HEK293 (cell line): ENCODE measurements at regions not wholly inside any gene's neighbourhood (a gene's known extent, or its start where the extent isn't known, plus 50 kb on each side); places are given as distances from the start of the nearest gene placed in this dataset.

Experiments
- CTCF ChIA-PET: fragments of 350-600 bp; formaldehyde crosslinking; extraction: SDS; loops from one replicate; lab custom pipeline; 2021; ENCODE audit warnings: antibody characterized with exemption; lab: Yijun Ruan, JAX
- POLR2A ChIA-PET: fragments of 300-600 bp; formaldehyde crosslinking; extraction: SDS; loops from one replicate; lab custom pipeline; 2020; ENCODE audit warnings: antibody characterized with exemption, inconsistent platforms; lab: Yijun Ruan, JAX
- H3K27ac ChIP-seq: fragments of 200-500 bp; sonication (Bioruptor generic); 2 replicates; pipeline ENCODE4 v1.5.1; 2014; ENCODE audit warnings: low read depth, low read length, control low read depth, inconsistent platforms; ENCODE audit errors: extremely low read depth
- H3K36me3 ChIP-seq, 2 experiments: fragments of 200-500 bp in 1 of 2; sonication (Bioruptor generic) in 1 of 2; 1 replicate in 1 of 2; 2 replicates in 1 of 2; pipeline ENCODE4 v1.5.1; 2014 to 2017; ENCODE audit warnings: inconsistent platforms in 2 of 2, low read length in 2 of 2; ENCODE audit not compliant: control insufficient read depth in 2 of 2, insufficient read depth in 1 of 2
- H3K4me1 ChIP-seq: fragments of 200-500 bp; sonication (Bioruptor generic); 2 replicates; pipeline ENCODE4 v1.5.1; 2014; ENCODE audit warnings: mild to moderate bottlenecking, low read length, inconsistent platforms; ENCODE audit not compliant: control insufficient read depth, insufficient read depth
- H3K4me3 ChIP-seq: 2 replicates; pipeline ENCODE4 v1.5.1; 2011; ENCODE audit warnings: low read depth, mild to moderate bottlenecking, control low read depth, low read length, moderate library complexity
- H3K9me3 ChIP-seq: fragments of 200-500 bp; sonication (Bioruptor generic); 2 replicates; pipeline ENCODE4 v1.5.1; 2014; ENCODE audit warnings: low read depth, low read length, inconsistent platforms; ENCODE audit not compliant: control insufficient read depth, insufficient read depth
- HOXC10 ChIP-seq: sonication (generic); formaldehyde crosslinking; IDR thresholded peaks from 2 replicates; pipeline ENCODE4 v1.8.1; 2023; ENCODE audit warnings: mild to moderate bottlenecking, missing genetic modification reagents
- KLF7 ChIP-seq: fragments of 450-650 bp; formaldehyde crosslinking; IDR thresholded peaks from 2 replicates; pipeline ENCODE4 v1.5.1; 2016; ENCODE audit warnings: missing biosample characterization, missing genetic modification characterization, borderline replicate concordance
- OVOL3 ChIP-seq: fragments of 450-650 bp; formaldehyde crosslinking; IDR thresholded peaks from 2 replicates; pipeline ENCODE4 v1.5.1; 2016; ENCODE audit warnings: missing biosample characterization, missing genetic modification characterization
- SP7 ChIP-seq: fragments of 450-650 bp; formaldehyde crosslinking; IDR thresholded peaks from 2 replicates; pipeline ENCODE4 v1.5.1; 2016; ENCODE audit warnings: missing biosample characterization, missing genetic modification characterization
- ZNF133 ChIP-seq: fragments of 450-650 bp; formaldehyde crosslinking; IDR thresholded peaks from 2 replicates; pipeline ENCODE4 v1.5.1; 2016; ENCODE audit warnings: missing biosample characterization, missing genetic modification characterization
- ZNF324 ChIP-seq: fragments of 450-650 bp; formaldehyde crosslinking; IDR thresholded peaks from 2 replicates; pipeline ENCODE4 v1.5.1; 2016; ENCODE audit warnings: missing biosample characterization, missing genetic modification characterization
- ZNF341 ChIP-seq: fragments of 450-650 bp; formaldehyde crosslinking; IDR thresholded peaks from 2 replicates; pipeline ENCODE4; 2016; ENCODE audit warnings: low read depth, missing biosample characterization, missing genetic modification characterization
- ZNF514 ChIP-seq: fragments of 450-650 bp; formaldehyde crosslinking; IDR thresholded peaks from 2 replicates; pipeline ENCODE4 v1.5.1; 2016; ENCODE audit warnings: missing biosample characterization, missing genetic modification characterization
- ZNF600 ChIP-seq: fragments of 450-650 bp; formaldehyde crosslinking; IDR thresholded peaks from 2 replicates; pipeline ENCODE4 v1.5.1; 2016; ENCODE audit warnings: missing biosample characterization, missing genetic modification characterization
- ZNF623 ChIP-seq: fragments of 450-650 bp; formaldehyde crosslinking; IDR thresholded peaks from 2 replicates; pipeline ENCODE4 v1.5.1; 2016; ENCODE audit warnings: missing biosample characterization, missing genetic modification characterization
- ZNF785 ChIP-seq: fragments of 450-650 bp; formaldehyde crosslinking; IDR thresholded peaks from 2 replicates; pipeline ENCODE4 v1.5.1; 2016; ENCODE audit warnings: missing biosample characterization, missing genetic modification characterization
- ZNF843 ChIP-seq: fragments of 450-650 bp; formaldehyde crosslinking; IDR thresholded peaks from 2 replicates; pipeline ENCODE4 v1.5.1; 2016; ENCODE audit warnings: missing biosample characterization, missing genetic modification characterization
- ZXDB ChIP-seq: fragments of 450-650 bp; formaldehyde crosslinking; IDR thresholded peaks from 2 replicates; pipeline ENCODE4 v1.5.1; 2016; ENCODE audit warnings: missing biosample characterization, missing genetic modification characterization
- TF ChIP-seq, protein P1 (sequence below): fragments of 450-650 bp; formaldehyde crosslinking; IDR thresholded peaks from 2 replicates; pipeline ENCODE4 v1.5.1; 2016; ENCODE audit warnings: missing biosample characterization, missing genetic modification characterization
- TF ChIP-seq, protein P2 (sequence below): fragments of 450-650 bp; formaldehyde crosslinking; IDR thresholded peaks from 2 replicates; pipeline ENCODE4 v1.5.1; 2016; ENCODE audit warnings: missing biosample characterization, missing genetic modification characterization, borderline replicate concordance
- TF ChIP-seq, protein P3 (sequence below): fragments of 450-650 bp; formaldehyde crosslinking; IDR thresholded peaks from 2 replicates; pipeline ENCODE4 v1.5.1; 2016; ENCODE audit warnings: missing biosample characterization, missing genetic modification characterization
- TF ChIP-seq, protein P4 (sequence below): fragments of 450-650 bp; formaldehyde crosslinking; IDR thresholded peaks from 2 replicates; pipeline ENCODE4; 2016; ENCODE audit warnings: missing biosample characterization, missing genetic modification characterization

DNA sequence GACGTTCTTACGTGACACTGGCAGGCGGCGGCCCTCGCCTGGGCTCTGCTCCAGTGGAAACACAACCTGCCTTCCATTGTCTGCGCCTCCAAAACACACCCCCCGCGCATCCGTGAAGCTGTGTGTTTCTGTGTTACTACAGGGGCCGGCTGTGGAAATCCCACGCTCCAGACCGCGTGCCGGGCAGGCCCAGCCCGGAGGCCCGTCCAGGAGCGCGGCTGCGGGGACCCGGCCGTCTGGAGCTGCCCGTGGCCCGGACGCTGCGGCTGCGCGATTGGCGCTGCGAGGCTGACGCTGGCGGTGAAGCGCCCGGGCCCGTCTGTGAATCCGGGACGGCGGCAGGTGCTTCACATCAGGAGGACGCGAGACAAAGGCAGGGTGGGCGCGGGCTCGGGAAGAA is 670.3 kb upstream of the SALL3 start:
- POLR2A ChIA-PET, result no interaction called here

DNA sequence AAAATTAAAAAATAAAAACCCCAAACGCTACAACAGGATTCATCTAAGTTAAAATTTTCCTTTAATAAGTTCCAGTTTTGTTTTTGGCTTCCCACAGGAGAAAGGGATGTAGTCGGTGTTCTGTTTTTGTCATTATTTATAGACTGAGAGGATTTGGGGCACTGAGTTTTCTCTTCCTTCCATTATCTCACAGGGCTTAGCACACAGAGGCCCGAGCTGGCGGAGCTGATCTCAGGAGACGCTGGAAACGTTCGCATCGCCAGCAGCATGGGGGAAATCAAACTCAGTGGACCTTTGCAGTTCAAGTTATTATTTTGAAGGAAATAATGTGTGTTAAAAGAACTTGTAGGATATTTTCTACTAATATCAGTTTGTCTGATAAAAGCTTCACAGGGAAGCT is 669.7 kb upstream of the SALL3 start:
- ChIA-PET CTCF (interaction anchor here (0.7 kb wide), 1 partner anchor 537 kb away, joined by 3 read pairs; no protein-coding TSS in a partner anchor), POLR2A (no interaction called here)
- Histone ChIP-seq H3K9me3 (no peaks in the 10 kb centered on the region), H3K36me3 (no peaks in the 10 kb centered on the region), H3K4me1 (no peaks in the 10 kb centered on the region)
- no peak for TF ChIP-seq ZXDB
- TF ChIP-seq HOXC10 (CRISPR knock-in tag), result no peak
- TF ChIP-seq, protein P1, sequence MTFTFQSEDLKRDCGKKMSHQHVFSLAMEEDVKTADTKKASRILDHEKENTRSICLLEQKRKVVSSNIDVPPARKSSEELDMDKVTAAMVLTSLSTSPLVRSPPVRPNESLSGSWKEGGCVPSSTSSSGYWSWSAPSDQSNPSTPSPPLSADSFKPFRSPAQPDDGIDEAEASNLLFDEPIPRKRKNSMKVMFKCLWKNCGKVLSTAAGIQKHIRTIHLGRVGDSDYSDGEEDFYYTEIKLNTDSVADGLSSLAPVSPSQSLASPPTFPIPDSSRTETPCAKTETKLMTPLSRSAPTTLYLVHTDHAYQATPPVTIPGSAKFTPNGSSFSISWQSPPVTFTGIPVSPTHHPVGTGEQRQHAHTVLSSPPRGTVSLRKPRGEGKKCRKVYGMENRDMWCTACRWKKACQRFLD, result no peak
- no peak for TF ChIP-seq ZNF600
- no peak for TF ChIP-seq ZNF341 (tag by site-specific recombination)
- TF ChIP-seq, all 188 proteins: peak for 0
- Histone ChIP-seq H3K4me3 (no peak overlapping the region), H3K27ac (no peak overlapping the region)

More for the DNA sequence above, 670.3 kb upstream of the SALL3 start:
- Histone ChIP-seq H3K4me3 (no peak overlapping the region), H3K9me3 (no peaks in the 10 kb centered on the region), H3K4me1 (no peaks in the 10 kb centered on the region), H3K36me3 (no peaks in the 10 kb centered on the region), H3K27ac (no peak overlapping the region)
- CTCF ChIA-PET, result no interaction called here
- no peak for TF ChIP-seq ZNF133 (tag by site-specific recombination)
- TF ChIP-seq ZNF514, result no peak
- TF ChIP-seq, protein P2, sequence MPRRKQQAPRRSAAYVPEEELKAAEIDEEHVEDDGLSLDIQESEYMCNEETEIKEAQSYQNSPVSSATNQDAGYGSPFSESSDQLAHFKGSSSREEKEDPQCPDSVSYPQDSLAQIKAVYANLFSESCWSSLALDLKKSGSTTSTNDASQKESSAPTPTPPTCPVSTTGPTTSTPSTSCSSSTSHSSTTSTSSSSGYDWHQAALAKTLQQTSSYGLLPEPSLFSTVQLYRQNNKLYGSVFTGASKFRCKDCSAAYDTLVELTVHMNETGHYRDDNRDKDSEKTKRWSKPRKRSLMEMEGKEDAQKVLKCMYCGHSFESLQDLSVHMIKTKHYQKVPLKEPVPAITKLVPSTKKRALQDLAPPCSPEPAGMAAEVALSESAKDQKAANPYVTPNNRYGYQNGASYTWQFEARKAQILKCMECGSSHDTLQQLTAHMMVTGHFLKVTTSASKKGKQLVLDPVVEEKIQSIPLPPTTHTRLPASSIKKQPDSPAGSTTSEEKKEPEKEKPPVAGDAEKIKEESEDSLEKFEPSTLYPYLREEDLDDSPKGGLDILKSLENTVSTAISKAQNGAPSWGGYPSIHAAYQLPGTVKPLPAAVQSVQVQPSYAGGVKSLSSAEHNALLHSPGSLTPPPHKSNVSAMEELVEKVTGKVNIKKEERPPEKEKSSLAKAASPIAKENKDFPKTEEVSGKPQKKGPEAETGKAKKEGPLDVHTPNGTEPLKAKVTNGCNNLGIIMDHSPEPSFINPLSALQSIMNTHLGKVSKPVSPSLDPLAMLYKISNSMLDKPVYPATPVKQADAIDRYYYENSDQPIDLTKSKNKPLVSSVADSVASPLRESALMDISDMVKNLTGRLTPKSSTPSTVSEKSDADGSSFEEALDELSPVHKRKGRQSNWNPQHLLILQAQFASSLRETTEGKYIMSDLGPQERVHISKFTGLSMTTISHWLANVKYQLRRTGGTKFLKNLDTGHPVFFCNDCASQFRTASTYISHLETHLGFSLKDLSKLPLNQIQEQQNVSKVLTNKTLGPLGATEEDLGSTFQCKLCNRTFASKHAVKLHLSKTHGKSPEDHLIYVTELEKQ (tag by site-specific recombination), result no peak
- TF ChIP-seq ZNF623 (tag by site-specific recombination), result no peak
- no peak for TF ChIP-seq ZNF785 (tag by site-specific recombination)

DNA sequence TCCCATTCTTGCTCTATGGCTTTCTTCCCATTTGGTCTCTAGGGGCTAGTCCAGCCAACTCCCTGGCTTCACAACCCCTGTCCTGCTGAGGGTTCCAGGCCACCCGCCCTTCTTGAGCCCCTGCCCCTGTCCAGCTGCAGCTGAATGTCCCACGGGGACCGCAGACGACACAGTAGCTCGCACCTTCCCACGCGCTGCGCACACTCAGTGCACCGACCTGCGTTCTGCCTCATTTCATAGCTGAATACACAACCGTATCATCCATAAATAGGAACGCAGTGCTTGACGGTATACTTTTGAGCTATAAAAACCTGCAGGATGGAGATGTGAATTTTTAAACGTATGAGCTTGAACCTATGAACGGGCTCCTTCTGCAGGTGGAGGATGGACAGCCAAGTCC is 660.4 kb upstream of the SALL3 start:
- Histone ChIP-seq H3K4me3 (no peak overlapping the region), H3K9me3 (no peaks in the 10 kb centered on the region), H3K4me1 (no peaks in the 10 kb centered on the region), H3K27ac (no peak overlapping the region), H3K36me3 (no peaks in the 10 kb centered on the region)
- TF ChIP-seq, protein P3, sequence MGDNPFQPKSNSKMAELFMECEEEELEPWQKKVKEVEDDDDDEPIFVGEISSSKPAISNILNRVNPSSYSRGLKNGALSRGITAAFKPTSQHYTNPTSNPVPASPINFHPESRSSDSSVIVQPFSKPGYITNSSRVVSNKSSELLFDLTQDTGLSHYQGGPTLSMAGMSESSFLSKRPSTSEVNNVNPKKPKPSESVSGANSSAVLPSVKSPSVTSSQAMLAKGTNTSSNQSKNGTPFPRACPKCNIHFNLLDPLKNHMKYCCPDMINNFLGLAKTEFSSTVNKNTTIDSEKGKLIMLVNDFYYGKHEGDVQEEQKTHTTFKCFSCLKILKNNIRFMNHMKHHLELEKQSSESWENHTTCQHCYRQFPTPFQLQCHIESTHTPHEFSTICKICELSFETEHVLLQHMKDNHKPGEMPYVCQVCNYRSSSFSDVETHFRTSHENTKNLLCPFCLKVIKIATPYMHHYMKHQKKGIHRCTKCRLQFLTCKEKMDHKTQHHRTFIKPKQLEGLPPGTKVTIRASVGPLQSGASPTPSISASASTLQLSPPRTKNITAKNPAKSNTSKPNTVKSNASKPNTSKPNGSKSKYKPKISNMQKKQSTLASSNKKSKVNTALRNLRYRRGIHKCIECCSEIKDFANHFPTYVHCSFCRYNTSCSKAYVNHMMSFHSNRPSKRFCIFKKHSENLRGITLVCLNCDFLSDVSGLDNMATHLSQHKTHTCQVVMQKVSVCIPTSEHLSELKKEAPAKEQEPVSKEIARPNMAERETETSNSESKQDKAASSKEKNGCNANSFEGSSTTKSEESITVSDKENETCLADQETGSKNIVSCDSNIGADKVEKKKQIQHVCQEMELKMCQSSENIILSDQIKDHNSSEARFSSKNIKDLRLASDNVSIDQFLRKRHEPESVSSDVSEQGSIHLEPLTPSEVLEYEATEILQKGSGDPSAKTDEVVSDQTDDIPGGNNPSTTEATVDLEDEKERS (tag by site-specific recombination), result no peak
- TF ChIP-seq ZNF324 (tag by site-specific recombination) (no peak), KLF7 (tag by site-specific recombination) (no peak), OVOL3 (tag by site-specific recombination) (no peak), SP7 (tag by site-specific recombination) (no peak), ZNF843 (no peak)
- TF ChIP-seq, protein P4, sequence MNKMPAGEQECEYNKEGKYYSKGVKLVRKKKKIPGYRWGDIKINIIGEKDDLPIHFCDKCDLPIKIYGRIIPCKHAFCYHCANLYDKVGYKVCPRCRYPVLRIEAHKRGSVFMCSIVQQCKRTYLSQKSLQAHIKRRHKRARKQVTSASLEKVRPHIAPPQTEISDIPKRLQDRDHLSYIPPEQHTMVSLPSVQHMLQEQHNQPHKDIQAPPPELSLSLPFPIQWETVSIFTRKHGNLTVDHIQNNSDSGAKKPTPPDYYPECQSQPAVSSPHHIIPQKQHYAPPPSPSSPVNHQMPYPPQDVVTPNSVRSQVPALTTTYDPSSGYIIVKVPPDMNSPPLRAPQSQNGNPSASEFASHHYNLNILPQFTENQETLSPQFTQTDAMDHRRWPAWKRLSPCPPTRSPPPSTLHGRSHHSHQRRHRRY (tag by site-specific recombination), result no peak
- ChIA-PET POLR2A (no interaction called here), CTCF (interaction anchor here (1.2 kb wide), 1 partner anchor 13 kb away, joined by 3 read pairs; no protein-coding TSS in a partner anchor)
